Gastrocnemius medialis (tissue), 4 donors: ENCODE measurements at regions not wholly inside any gene's neighbourhood (a gene's known extent, or its start where the extent isn't known, plus 50 kb on each side); places are given as distances from the start of the nearest gene placed in this dataset.

Experiments used
- ATAC-seq, 2 donors: fragments of 150-250 bp; one replicate each; pipeline ENCODE4 v1.9.1; 2016
- DNase-seq, 2 donors: peaks; one replicate each; pipeline ENCODE4 v3.0.0-alpha.2; 2019
- H3K27ac ChIP-seq, 4 donors: fragments of 200-600 bp; sonication (generic); 1 replicate in 1 of 4; 2 replicates in 3 of 4; pipeline ENCODE4 v1.5.1; 2016 to 2018; ENCODE audit warnings: mild to moderate bottlenecking in 2 of 4, moderate library complexity in 1 of 4
- H3K27me3 ChIP-seq, 3 donors: fragments of 200-600 bp; sonication (generic) in 2 of 3; 1 replicate in 1 of 3; 2 replicates in 2 of 3; pipeline versions ENCODE4 v1.5.1 to v1.6.0; 2016 to 2019; ENCODE audit warnings: mild to moderate bottlenecking in 1 of 3, moderate library complexity in 1 of 3
- H3K36me3 ChIP-seq, 2 donors: fragments of 200-600 bp; sonication (generic) in 1 of 2; one replicate each; pipeline ENCODE4 v1.5.1; 2017 to 2018
- H3K4me1 ChIP-seq, 2 donors: fragments of 200-600 bp; sonication (generic) in 1 of 2; one replicate each; pipeline ENCODE4 v1.5.1; 2016 to 2017; ENCODE audit warnings: mild to moderate bottlenecking in 2 of 2
- H3K4me3 ChIP-seq, 4 donors: fragments of 200-600 bp; sonication (generic) in 3 of 4; 1 replicate in 1 of 4; 2 replicates in 3 of 4; pipeline ENCODE4 v1.5.1; 2016 to 2019; ENCODE audit warnings: mild to moderate bottlenecking in 2 of 4
- H3K9me3 ChIP-seq, 3 donors: fragments of 200-600 bp; sonication (generic) in 2 of 3; 1 replicate in 1 of 3; 2 replicates in 2 of 3; pipeline ENCODE4 v1.5.1; 2016 to 2019
- POLR2A ChIP-seq, 2 donors: fragments of 450-650 bp; IDR thresholded peaks; one replicate each; pipeline ENCODE4 v1.6.1; 2017; ENCODE audit warnings: antibody characterized with exemption in 2 of 2, mild to moderate bottlenecking in 2 of 2, moderate library complexity in 2 of 2
- in situ Hi-C, 4 donors: fragments of 200-750 bp; cut with MboI; loops; one replicate each; pipeline versions ENCODE4 v1.15.0 to v1.8.0; 2017; ENCODE audit warnings: low sequenced_read_pairs in 4 of 4
- intact Hi-C: fragments of 100-400 bp; cut with DNase I; formaldehyde crosslinking; loops from one replicate; pipeline ENCODE4 v1.15.1; 2023; ENCODE audit warnings: low total_unique reads
- TF ChIP-seq, protein P1 (sequence below), 5 experiments: fragments of 450-650 bp in 3 of 5; fragments of 200-600 bp in 2 of 5; sonication (generic) in 2 of 5; IDR thresholded peaks in 4 of 5; conservative IDR thresholded peaks in 1 of 5; 1 replicate in 4 of 5; 2 replicates in 1 of 5; pipeline ENCODE4 v1.5.1; 2016 to 2019; ENCODE audit warnings: antibody characterized with exemption in 5 of 5, mild to moderate bottlenecking in 3 of 5, moderate library complexity in 3 of 5

DNA sequence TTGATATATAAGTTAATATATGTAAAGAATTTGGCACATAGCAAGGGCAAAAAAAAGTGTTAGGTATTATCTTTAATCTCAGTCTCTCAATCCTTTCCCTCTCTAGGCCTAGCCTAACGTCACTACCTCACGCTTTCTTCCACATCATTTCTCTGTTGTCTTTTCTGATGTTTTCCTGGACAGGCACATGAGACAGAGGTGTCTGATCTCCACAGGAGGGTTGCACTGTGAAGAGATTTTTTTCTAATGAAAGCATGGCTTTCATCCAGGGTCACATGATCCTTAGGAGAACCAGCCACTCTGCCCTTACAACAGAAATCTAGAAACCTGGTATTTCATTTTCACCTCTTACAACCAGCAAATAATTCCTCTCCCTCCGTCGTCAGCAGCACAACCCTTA, 1268.3 kb downstream of the XPNPEP1 start:
- H3K4me1 ChIP-seq, result no peaks in the 10 kb centered on the region
- no peak overlapping the region for H3K27ac ChIP-seq
- H3K27me3 ChIP-seq, result no peaks in the 10 kb centered on the region
- H3K9me3 ChIP-seq, result no peaks in the 10 kb centered on the region
- no peaks in the 10 kb centered on the region for H3K36me3 ChIP-seq
- no peak overlapping the region for H3K4me3 ChIP-seq
- DNase-seq (no peak), ATAC-seq (no peak)
- no peak for TF ChIP-seq POLR2A (IDR thresholded peaks at IDR 0.05)
- TF ChIP-seq, protein P1, sequence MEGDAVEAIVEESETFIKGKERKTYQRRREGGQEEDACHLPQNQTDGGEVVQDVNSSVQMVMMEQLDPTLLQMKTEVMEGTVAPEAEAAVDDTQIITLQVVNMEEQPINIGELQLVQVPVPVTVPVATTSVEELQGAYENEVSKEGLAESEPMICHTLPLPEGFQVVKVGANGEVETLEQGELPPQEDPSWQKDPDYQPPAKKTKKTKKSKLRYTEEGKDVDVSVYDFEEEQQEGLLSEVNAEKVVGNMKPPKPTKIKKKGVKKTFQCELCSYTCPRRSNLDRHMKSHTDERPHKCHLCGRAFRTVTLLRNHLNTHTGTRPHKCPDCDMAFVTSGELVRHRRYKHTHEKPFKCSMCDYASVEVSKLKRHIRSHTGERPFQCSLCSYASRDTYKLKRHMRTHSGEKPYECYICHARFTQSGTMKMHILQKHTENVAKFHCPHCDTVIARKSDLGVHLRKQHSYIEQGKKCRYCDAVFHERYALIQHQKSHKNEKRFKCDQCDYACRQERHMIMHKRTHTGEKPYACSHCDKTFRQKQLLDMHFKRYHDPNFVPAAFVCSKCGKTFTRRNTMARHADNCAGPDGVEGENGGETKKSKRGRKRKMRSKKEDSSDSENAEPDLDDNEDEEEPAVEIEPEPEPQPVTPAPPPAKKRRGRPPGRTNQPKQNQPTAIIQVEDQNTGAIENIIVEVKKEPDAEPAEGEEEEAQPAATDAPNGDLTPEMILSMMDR (IDR thresholded peaks at IDR 0.05 in 4 of 5, conservative IDR thresholded peaks at IDR 0.05 in 1 of 5), result no peak
- intact Hi-C loops (no loop called here), in situ Hi-C loops (no loop called here)

DNA sequence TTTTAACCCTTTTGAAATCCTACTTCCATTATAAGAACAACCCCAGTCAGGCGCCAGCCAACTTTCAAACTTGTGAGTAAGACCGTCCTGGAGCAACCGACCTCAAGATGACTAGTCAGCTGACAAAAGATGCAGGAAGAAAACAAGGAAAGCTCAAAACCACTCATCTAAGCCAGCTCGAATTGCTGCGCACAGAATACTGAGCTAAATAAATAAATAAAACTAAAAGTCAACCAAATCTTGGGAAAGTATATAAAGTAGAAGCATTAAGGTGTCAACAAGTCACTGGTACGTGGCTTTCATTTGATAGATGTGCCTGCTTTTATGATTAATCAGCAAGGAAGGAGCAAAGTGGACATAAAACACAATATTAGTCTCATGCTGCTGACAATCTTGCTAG, 1269.8 kb downstream of the XPNPEP1 start:
- TF ChIP-seq, protein P1 (IDR thresholded peaks at IDR 0.05 in 4 of 5, conservative IDR thresholded peaks at IDR 0.05 in 1 of 5), result no peak
- no peak for TF ChIP-seq POLR2A (IDR thresholded peaks at IDR 0.05)
- Histone ChIP-seq H3K27ac (no peak overlapping the region), H3K9me3 (no peaks in the 10 kb centered on the region), H3K36me3 (no peaks in the 10 kb centered on the region), H3K27me3 (no peaks in the 10 kb centered on the region), H3K4me1 (no peaks in the 10 kb centered on the region), H3K4me3 (no peak overlapping the region)
- in situ Hi-C loops, result no loop called here
- DNase-seq (no peak), ATAC-seq (no peak)
- intact Hi-C loops, result no loop called here

DNA sequence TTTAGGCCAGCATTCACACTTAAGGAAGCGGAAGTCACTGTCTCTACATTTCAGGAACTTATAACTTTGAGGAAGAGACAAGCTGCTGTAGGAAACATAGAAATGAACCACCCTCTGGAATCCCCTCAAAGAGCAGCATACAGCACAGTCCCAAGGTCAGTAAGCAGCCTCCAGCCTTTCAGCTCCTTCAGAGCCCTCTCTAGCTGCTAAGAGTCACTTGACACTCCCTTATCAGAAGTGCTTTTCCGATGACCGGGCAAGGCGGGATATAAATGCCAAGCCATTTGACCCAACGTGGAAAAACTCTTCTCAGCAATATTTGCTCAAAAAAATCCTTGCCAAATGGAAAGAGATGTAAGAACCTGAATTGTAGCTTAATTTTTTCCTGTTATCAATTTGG, 1284.3 kb downstream of the XPNPEP1 start:
- no peak for ATAC-seq
- intact Hi-C loops (no loop called here), in situ Hi-C loops (no loop called here)
- no peaks in the 10 kb centered on the region for H3K27me3 ChIP-seq
- H3K27ac ChIP-seq, result no peak overlapping the region
- H3K4me3 ChIP-seq, result no peak overlapping the region
- DNase-seq, result no peak
- H3K4me1 ChIP-seq, result no peaks in the 10 kb centered on the region
- H3K36me3 ChIP-seq, result no peaks in the 10 kb centered on the region
- H3K9me3 ChIP-seq, result no peaks in the 10 kb centered on the region
- TF ChIP-seq POLR2A (IDR thresholded peaks at IDR 0.05), result no peak
- TF ChIP-seq, protein P1 (IDR thresholded peaks at IDR 0.05 in 4 of 5, conservative IDR thresholded peaks at IDR 0.05 in 1 of 5), result no peak

DNA sequence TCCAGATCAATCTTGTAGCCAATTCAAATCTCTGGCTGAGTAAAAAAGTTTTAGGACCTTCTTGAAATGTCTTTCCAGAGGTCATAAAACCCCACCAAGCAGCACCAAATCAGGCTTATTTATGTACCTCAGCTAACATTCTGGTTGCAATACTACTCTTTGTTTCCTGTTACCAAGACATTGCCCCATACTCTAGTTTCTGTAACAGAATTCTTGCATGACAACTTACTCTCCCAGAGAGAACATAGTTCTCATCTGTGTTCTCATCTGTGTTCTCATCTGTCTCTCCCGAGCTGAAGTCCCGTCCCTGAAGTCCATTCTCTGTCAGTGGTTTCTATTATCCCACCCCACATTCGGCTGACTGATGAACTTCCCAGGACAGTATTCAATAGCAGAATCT, 1285.1 kb downstream of the XPNPEP1 start:
- intact Hi-C loops (no loop called here), in situ Hi-C loops (no loop called here)
- Histone ChIP-seq H3K4me3 (no peak overlapping the region), H3K36me3 (no peaks in the 10 kb centered on the region), H3K4me1 (no peaks in the 10 kb centered on the region), H3K27ac (no peak overlapping the region), H3K27me3 (no peaks in the 10 kb centered on the region), H3K9me3 (no peaks in the 10 kb centered on the region)
- no peak for TF ChIP-seq POLR2A (IDR thresholded peaks at IDR 0.05)
- TF ChIP-seq, protein P1 (IDR thresholded peaks at IDR 0.05 in 4 of 5, conservative IDR thresholded peaks at IDR 0.05 in 1 of 5), result no peak
- DNase-seq (no peak), ATAC-seq (no peak)

- no peaks in the 10 kb centered on the region for H3K4me1 ChIP-seq
- intact Hi-C loops, result no loop called here
- no peak overlapping the region for H3K27ac ChIP-seq
Observed at GRCh38 chr10:108633046-108633445, 1290.3 kb downstream of the XPNPEP1 start.

More at GRCh38 chr10:108633046-108633445, 1290.3 kb downstream of the XPNPEP1 start:
- TF ChIP-seq, protein P1 (IDR thresholded peaks at IDR 0.05 in 4 of 5, conservative IDR thresholded peaks at IDR 0.05 in 1 of 5), result no peak
- no peak for TF ChIP-seq POLR2A (IDR thresholded peaks at IDR 0.05)
- no peaks in the 10 kb centered on the region for H3K36me3 ChIP-seq
- no peaks in the 10 kb centered on the region for H3K27me3 ChIP-seq
- H3K4me3 ChIP-seq, result no peak overlapping the region
- ATAC-seq (no peak), DNase-seq (no peak)
- in situ Hi-C loops, result no loop called here
- H3K9me3 ChIP-seq, result no peaks in the 10 kb centered on the region
